Body of pancreas (tissue), 4 donors: ENCODE measurements at regions not wholly inside any gene's neighbourhood (a gene's known extent, or its start where the extent isn't known, plus 50 kb on each side); places are given as distances from the start of the nearest gene placed in this dataset.

Experiments used
- ATAC-seq: fragments of 150-250 bp; one replicate; pipeline ENCODE4 v1.9.1; 2016
- DNase-seq, 4 donors: peaks; one replicate each; pipeline ENCODE4 v3.0.0-alpha.2; 2019
- H3K27ac ChIP-seq, 4 donors: fragments of 200-600 bp; sonication (generic); 1 replicate in 3 of 4; 2 replicates in 1 of 4; pipeline versions ENCODE4 v1.5.1 to v1.6.1; 2016 to 2019; ENCODE audit warnings: mild to moderate bottlenecking in 1 of 4, mixed read lengths in 1 of 4, moderate library complexity in 1 of 4
- H3K27me3 ChIP-seq, 2 donors: fragments of 200-600 bp; sonication (generic); one replicate each; pipeline ENCODE4 v1.6.0; 2016; ENCODE audit warnings: mild to moderate bottlenecking in 1 of 2
- H3K36me3 ChIP-seq, 2 donors: fragments of 200-600 bp; sonication (generic); replicated peaks in 1 of 2; 2 replicates each; pipeline ENCODE4 v1.5.1; 2016; ENCODE audit warnings: low read depth in 2 of 2; ENCODE audit not compliant: insufficient read depth in 1 of 2
- H3K4me1 ChIP-seq: fragments of 200-600 bp; sonication (generic); one replicate; pipeline ENCODE4 v1.6.0; 2016
- H3K4me3 ChIP-seq, 2 donors: fragments of 200-600 bp; sonication (generic); 1 replicate in 1 of 2; 2 replicates in 1 of 2; pipeline ENCODE4 v1.5.1; 2016 to 2019
- H3K9me3 ChIP-seq, 3 donors: fragments of 200-600 bp; sonication (generic); 1 replicate in 2 of 3; 2 replicates in 1 of 3; pipeline ENCODE4 v1.5.1; 2016
- POLR2A ChIP-seq, 3 donors: fragments of 450-650 bp; IDR thresholded peaks; one replicate each; pipeline ENCODE4 v1.6.1; 2016; ENCODE audit warnings: antibody characterized with exemption in 3 of 3, mild to moderate bottlenecking in 2 of 3
- WGBS, 2 donors: methylation state at CpG; one replicate each; pipeline ENCODE4 v1.1.5; 2017; 5-methylcytosine and 5-hydroxymethylcytosine counted together
- intact Hi-C: fragments of 100-400 bp; cut with DNase I; formaldehyde crosslinking; loops from one replicate; pipeline ENCODE4 v1.15.1; 2023
- TF ChIP-seq, protein P1 (sequence below), 7 experiments: fragments of 450-650 bp in 4 of 7; fragments of 200-600 bp in 3 of 7; sonication (generic) in 3 of 7; IDR thresholded peaks; one replicate each; pipeline ENCODE4 v1.5.1; 2016 to 2019; ENCODE audit warnings: antibody characterized with exemption in 7 of 7

- DNase-seq (no peak), ATAC-seq (no peak)
- Histone ChIP-seq H3K4me1 (no peaks in the 10 kb centered on the region), H3K27ac (no peak overlapping the region), H3K4me3 (no peak overlapping the region), H3K36me3 (no peaks in the 10 kb centered on the region), H3K9me3 (no peaks in the 10 kb centered on the region), H3K27me3 (no peaks in the 10 kb centered on the region)
- WGBS, 2 donors: 39 to 53% methylated on average over 2 of the region's 2 CpGs
- intact Hi-C loops: no loop called here
- TF ChIP-seq POLR2A (IDR thresholded peaks at IDR 0.05): no peak
- TF ChIP-seq, protein P1, sequence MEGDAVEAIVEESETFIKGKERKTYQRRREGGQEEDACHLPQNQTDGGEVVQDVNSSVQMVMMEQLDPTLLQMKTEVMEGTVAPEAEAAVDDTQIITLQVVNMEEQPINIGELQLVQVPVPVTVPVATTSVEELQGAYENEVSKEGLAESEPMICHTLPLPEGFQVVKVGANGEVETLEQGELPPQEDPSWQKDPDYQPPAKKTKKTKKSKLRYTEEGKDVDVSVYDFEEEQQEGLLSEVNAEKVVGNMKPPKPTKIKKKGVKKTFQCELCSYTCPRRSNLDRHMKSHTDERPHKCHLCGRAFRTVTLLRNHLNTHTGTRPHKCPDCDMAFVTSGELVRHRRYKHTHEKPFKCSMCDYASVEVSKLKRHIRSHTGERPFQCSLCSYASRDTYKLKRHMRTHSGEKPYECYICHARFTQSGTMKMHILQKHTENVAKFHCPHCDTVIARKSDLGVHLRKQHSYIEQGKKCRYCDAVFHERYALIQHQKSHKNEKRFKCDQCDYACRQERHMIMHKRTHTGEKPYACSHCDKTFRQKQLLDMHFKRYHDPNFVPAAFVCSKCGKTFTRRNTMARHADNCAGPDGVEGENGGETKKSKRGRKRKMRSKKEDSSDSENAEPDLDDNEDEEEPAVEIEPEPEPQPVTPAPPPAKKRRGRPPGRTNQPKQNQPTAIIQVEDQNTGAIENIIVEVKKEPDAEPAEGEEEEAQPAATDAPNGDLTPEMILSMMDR (IDR thresholded peaks at IDR 0.05): no peak
Observed at GRCh38 chr4:137063961-137064360, 468.3 kb downstream of the PCDH18 start.

GRCh38 chr4:137043184-137043583 lies 489.1 kb downstream of the PCDH18 start:
- intact Hi-C loops: no loop called here
- ATAC-seq (no peak), DNase-seq (no peak)
- TF ChIP-seq, protein P1 (IDR thresholded peaks at IDR 0.05): no peak
- no peak for TF ChIP-seq POLR2A (IDR thresholded peaks at IDR 0.05)
- WGBS, 2 donors: 61 to 64% methylated on average over 2 of the region's 2 CpGs
- H3K9me3 ChIP-seq: no peaks in the 10 kb centered on the region
- no peak overlapping the region for H3K4me3 ChIP-seq
- H3K27me3 ChIP-seq: no peaks in the 10 kb centered on the region
- no peaks in the 10 kb centered on the region for H3K36me3 ChIP-seq
- no peaks in the 10 kb centered on the region for H3K4me1 ChIP-seq
- no peak overlapping the region for H3K27ac ChIP-seq

DNA sequence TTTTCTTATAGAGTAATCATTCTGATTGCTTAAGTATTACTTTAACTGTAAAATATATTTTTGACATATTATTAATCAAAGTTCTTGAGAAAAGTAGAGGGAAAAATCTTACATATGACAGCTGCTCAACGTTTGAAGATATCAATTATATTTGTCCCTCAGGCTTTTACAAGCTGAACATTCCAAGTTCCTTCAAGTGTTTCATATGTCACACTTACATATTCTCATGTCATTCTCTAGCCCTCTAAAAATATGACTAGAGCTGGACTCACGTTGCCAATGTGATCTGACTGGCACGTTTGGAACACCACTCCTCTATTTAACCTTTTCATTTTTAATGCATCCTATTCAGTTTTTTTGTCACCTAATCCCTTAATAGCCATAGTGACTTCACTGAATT lies 492.9 kb downstream of the PCDH18 start:
- H3K27ac ChIP-seq: no peak overlapping the region
- WGBS, 2 donors: 14 to 22% methylated on average over 3 of the region's 3 CpGs
- intact Hi-C loops: no loop called here
- no peak overlapping the region for H3K4me3 ChIP-seq
- no peaks in the 10 kb centered on the region for H3K36me3 ChIP-seq
- H3K9me3 ChIP-seq: no peaks in the 10 kb centered on the region
- H3K4me1 ChIP-seq: no peaks in the 10 kb centered on the region
- DNase-seq (no peak), ATAC-seq (no peak)
- no peaks in the 10 kb centered on the region for H3K27me3 ChIP-seq
- TF ChIP-seq, protein P1 (IDR thresholded peaks at IDR 0.05): no peak
- no peak for TF ChIP-seq POLR2A (IDR thresholded peaks at IDR 0.05)

- no peaks in the 10 kb centered on the region for H3K9me3 ChIP-seq
- H3K27ac ChIP-seq: no peak overlapping the region
- H3K36me3 ChIP-seq: no peaks in the 10 kb centered on the region
- no peak for DNase-seq
- H3K27me3 ChIP-seq: no peaks in the 10 kb centered on the region
- intact Hi-C loops: no loop called here
- TF ChIP-seq POLR2A (IDR thresholded peaks at IDR 0.05): no peak
- TF ChIP-seq, protein P1 (IDR thresholded peaks at IDR 0.05): no peak
- no peaks in the 10 kb centered on the region for H3K4me1 ChIP-seq
- ATAC-seq: no peak
- no peak overlapping the region for H3K4me3 ChIP-seq
Observed at GRCh38 chr4:137032222-137032621, 500.1 kb downstream of the PCDH18 start.

DNA sequence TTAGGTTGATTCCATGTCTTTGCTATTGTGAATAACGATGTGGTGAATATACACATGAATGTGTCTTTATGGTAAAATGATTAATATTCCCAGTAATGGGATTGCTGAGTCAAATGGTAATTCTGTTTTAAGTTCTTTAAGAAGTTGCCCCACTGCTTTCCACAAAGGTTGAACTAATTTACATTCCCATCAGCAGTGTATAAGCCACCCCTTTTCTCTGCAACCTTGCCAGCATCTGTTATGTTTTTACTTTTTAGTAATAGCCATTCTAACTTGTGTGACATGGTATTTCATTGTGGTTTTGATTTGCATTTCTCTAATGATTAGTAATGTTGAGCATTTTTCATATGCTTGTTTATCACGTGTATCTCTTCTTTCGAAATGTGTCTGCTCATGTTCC lies 503.3 kb downstream of the PCDH18 start:
- DNase-seq (no peak), ATAC-seq (no peak)
- Histone ChIP-seq H3K36me3 (no peaks in the 10 kb centered on the region), H3K27me3 (no peaks in the 10 kb centered on the region), H3K4me3 (no peak overlapping the region), H3K27ac (no peak overlapping the region), H3K4me1 (no peaks in the 10 kb centered on the region), H3K9me3 (no peaks in the 10 kb centered on the region)
- intact Hi-C loops: no loop called here
- TF ChIP-seq POLR2A (IDR thresholded peaks at IDR 0.05): no peak
- TF ChIP-seq, protein P1 (IDR thresholded peaks at IDR 0.05): no peak
- WGBS, 2 donors: 62% methylated on average over 3 of the region's 3 CpGs
